HG02840 (cell line): ENCODE measurements at regions not wholly inside any gene's neighbourhood (a gene's known extent, or its start where the extent isn't known, plus 50 kb on each side); places are given as distances from the start of the nearest gene placed in this dataset.
"Not testable (repeated sequence)": the region's sequence is repeated elsewhere in the genome, so short reads cannot be mapped to it uniquely, and the experiment has no call there.

ENCODE experiments used
- ATAC-seq: cut with Tn5 transposase; IDR thresholded peaks from one replicate; pipeline ENCODE4 v1.9.1; 2021; ENCODE audit warnings: mild to moderate bottlenecking, moderate library complexity, moderate number of reproducible peaks; ENCODE audit not compliant: unreplicated experiment, low FRiP score

GRCh38 chr7:127530148-127530547 is 55.2 kb downstream of the GCC1 start:
- ATAC-seq: no peak

- no peak for ATAC-seq
These were observed 57.8 kb downstream of the GCC1 start for GRCh38 chr7:127527561-127527960.

- no peak for ATAC-seq
These were observed 59.4 kb downstream of the GCC1 start for GRCh38 chr7:127525866-127526480.

GRCh38 chr7:127516320-127516719 is 69.1 kb downstream of the GCC1 start:
- ATAC-seq: no peak

GRCh38 chr7:127514499-127514898 is 70.9 kb downstream of the GCC1 start:
- ATAC-seq: no peak

GRCh38 chr7:127513311-127513710 is 72.1 kb downstream of the GCC1 start:
- no peak for ATAC-seq

GRCh38 chr7:127512663-127513062 is 72.7 kb downstream of the GCC1 start:
- no peak for ATAC-seq

GRCh38 chr7:127504715-127505114 is 80.7 kb downstream of the GCC1 start:
- ATAC-seq: no peak

GRCh38 chr7:127501817-127502216 is 83.6 kb downstream of the GCC1 start:
- no peak for ATAC-seq

GRCh38 chr7:127487381-127487780 is 94.9 kb upstream of the ZNF800 start:
- ATAC-seq: no peak

- no peak for ATAC-seq
These were observed 94.1 kb upstream of the ZNF800 start for GRCh38 chr7:127486654-127487053.

- no peak for ATAC-seq
These were observed 93.0 kb upstream of the ZNF800 start for GRCh38 chr7:127485482-127485881.

GRCh38 chr7:127484954-127485353 is 92.4 kb upstream of the ZNF800 start:
- no peak for ATAC-seq

- no peak for ATAC-seq
These were observed 86.0 kb upstream of the ZNF800 start for GRCh38 chr7:127478461-127478860.

- no peak for ATAC-seq
These were observed 85.5 kb upstream of the ZNF800 start for GRCh38 chr7:127478024-127478355.

- ATAC-seq: no peak
These were observed 85.0 kb upstream of the ZNF800 start for GRCh38 chr7:127477295-127478023.

- ATAC-seq: no peak
These were observed 84.1 kb upstream of the ZNF800 start for GRCh38 chr7:127476618-127477017.

GRCh38 chr7:127474457-127474856 is 81.9 kb upstream of the ZNF800 start:
- ATAC-seq: no peak

GRCh38 chr7:127473409-127473808 is 80.9 kb upstream of the ZNF800 start:
- ATAC-seq: no peak

GRCh38 chr7:127460077-127460476 is 67.6 kb upstream of the ZNF800 start:
- no peak for ATAC-seq

GRCh38 chr7:127451258-127451657 is 58.8 kb upstream of the ZNF800 start:
- ATAC-seq: not testable (repeated sequence)

- ATAC-seq: no peak
These were observed 56.1 kb upstream of the ZNF800 start for GRCh38 chr7:127448566-127448965.
